SK-N-SH treated with all-trans-retinoic acid at 6 μM for 48 hours (cell line): ENCODE measurements at regions not wholly inside any gene's neighbourhood (a gene's known extent, or its start where the extent isn't known, plus 50 kb on each side); places are given as distances from the start of the nearest gene placed in this dataset.

Experiments used
- ATAC-seq: fragments of 200-7000 bp; cut with Tn5 transposase; 3 replicates; pipeline ENCODE4 v1.9.1; 2020; ENCODE audit warnings: mild to moderate bottlenecking, moderate library complexity
- ARNTL ChIP-seq: fragments of 450-650 bp; formaldehyde crosslinking; IDR thresholded peaks from 2 replicates; pipeline ENCODE4 v1.5.0; 2020; ENCODE audit warnings: low read depth, mild to moderate bottlenecking, moderate library complexity, borderline replicate concordance
- BACH2 ChIP-seq: fragments of 250-450 bp; sonication (Bioruptor Pico); IDR thresholded peaks from 2 replicates; pipeline ENCODE4 v1.9.0; 2021; ENCODE audit warnings: mild to moderate bottlenecking, borderline replicate concordance
- CSDC2 ChIP-seq: fragments of 250-450 bp; sonication (Bioruptor Pico); IDR thresholded peaks from 2 replicates; pipeline ENCODE4 v1.5.0; 2020; ENCODE audit warnings: mild to moderate bottlenecking, moderate library complexity
- ESRRG ChIP-seq: fragments of 250-450 bp; sonication (Bioruptor Pico); IDR thresholded peaks from 2 replicates; pipeline ENCODE4 v1.6.1; 2021; ENCODE audit warnings: mild to moderate bottlenecking
- GLIS3 ChIP-seq: fragments of 250-450 bp; sonication (Bioruptor Pico); IDR thresholded peaks from 2 replicates; pipeline ENCODE4 v1.5.0; 2020; ENCODE audit warnings: mild to moderate bottlenecking, moderate library complexity
- ISL1 ChIP-seq: fragments of 250-450 bp; sonication (Bioruptor Pico); IDR thresholded peaks from 2 replicates; pipeline ENCODE4 v2.1.2; 2022; ENCODE audit warnings: mild to moderate bottlenecking, moderate library complexity
- OSR1 ChIP-seq: fragments of 250-450 bp; sonication (Bioruptor Pico); IDR thresholded peaks from 2 replicates; pipeline ENCODE4 v1.8.0; 2022; ENCODE audit warnings: moderate library complexity, mild to moderate bottlenecking, inconsistent platforms
- PPARA ChIP-seq: fragments of 250-450 bp; sonication (Bioruptor Pico); IDR thresholded peaks from 2 replicates; pipeline ENCODE4 v1.5.0; 2020; ENCODE audit warnings: mild to moderate bottlenecking, borderline replicate concordance
- RARB ChIP-seq: fragments of 250-450 bp; sonication (Bioruptor Pico); IDR thresholded peaks from 2 replicates; pipeline ENCODE4 v1.8.0; 2021; ENCODE audit warnings: mild to moderate bottlenecking, moderate library complexity
- SNAI2 ChIP-seq: fragments of 250-450 bp; sonication (Bioruptor Pico); IDR thresholded peaks from 2 replicates; pipeline ENCODE4 v1.5.0; 2020; ENCODE audit warnings: mild to moderate bottlenecking, moderate library complexity
- TOX ChIP-seq: fragments of 250-450 bp; sonication (Bioruptor Pico); IDR thresholded peaks from 2 replicates; pipeline ENCODE4 v1.8.0; 2021; ENCODE audit warnings: mild to moderate bottlenecking, moderate library complexity, borderline replicate concordance
- TSHZ2 ChIP-seq: fragments of 250-450 bp; sonication (Bioruptor Pico); IDR thresholded peaks from 2 replicates; pipeline ENCODE4 v1.5.0; 2020; ENCODE audit warnings: mild to moderate bottlenecking, moderate library complexity
- ZFP30 ChIP-seq: fragments of 450-650 bp; formaldehyde crosslinking; IDR thresholded peaks from 2 replicates; pipeline ENCODE4 v1.5.0; 2022; ENCODE audit warnings: mild to moderate bottlenecking, moderate library complexity
- ZNF565 ChIP-seq: fragments of 450-650 bp; formaldehyde crosslinking; conservative IDR thresholded peaks from 2 replicates; pipeline ENCODE4 v1.5.0; 2020; ENCODE audit warnings: low read depth, mild to moderate bottlenecking, moderate library complexity
- ZNF70 ChIP-seq: fragments of 450-650 bp; formaldehyde crosslinking; IDR thresholded peaks from 2 replicates; pipeline ENCODE4 v1.5.0; 2020; ENCODE audit warnings: mild to moderate bottlenecking, moderate library complexity
- ZNF8 ChIP-seq: fragments of 450-650 bp; formaldehyde crosslinking; IDR thresholded peaks from 2 replicates; pipeline ENCODE4 v1.5.0; 2020; ENCODE audit warnings: mild to moderate bottlenecking, moderate library complexity
- TF ChIP-seq, protein P1 (sequence below): fragments of 250-450 bp; sonication (Bioruptor Pico); IDR thresholded peaks from 2 replicates; pipeline ENCODE4 v1.8.0; 2020; ENCODE audit warnings: mild to moderate bottlenecking, moderate library complexity, borderline replicate concordance
- TF ChIP-seq, protein P2 (sequence below): fragments of 250-450 bp; sonication (Bioruptor Pico); IDR thresholded peaks from 2 replicates; pipeline ENCODE4 v1.5.1; 2020; ENCODE audit warnings: low read depth, mild to moderate bottlenecking, moderate library complexity
- TF ChIP-seq, protein P3 (sequence below): fragments of 250-450 bp; sonication (Bioruptor Pico); IDR thresholded peaks from 2 replicates; pipeline ENCODE4 v1.5.1; 2021; ENCODE audit warnings: mild to moderate bottlenecking, moderate library complexity

DNA sequence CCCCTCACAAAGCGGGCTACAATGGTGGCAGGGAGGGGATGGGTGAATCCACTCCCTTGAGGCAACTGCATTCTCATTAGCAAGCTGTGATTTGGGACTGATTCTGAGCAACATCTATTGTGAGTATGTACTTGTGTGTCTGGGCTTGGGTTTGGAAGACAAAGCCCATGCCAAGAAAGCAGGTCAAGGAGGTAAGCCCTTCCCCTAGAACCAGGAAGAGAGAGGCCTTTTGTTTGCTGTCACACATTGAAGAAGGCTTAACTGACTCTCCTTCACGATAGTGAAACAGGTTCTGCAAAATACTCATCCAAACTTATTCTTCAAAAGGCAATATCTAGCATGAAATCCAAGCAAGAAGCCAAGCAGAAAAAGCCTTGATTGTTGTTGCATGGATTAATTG is 403.1 kb upstream of the ID4 start (continued):
- TF ChIP-seq, protein P1, sequence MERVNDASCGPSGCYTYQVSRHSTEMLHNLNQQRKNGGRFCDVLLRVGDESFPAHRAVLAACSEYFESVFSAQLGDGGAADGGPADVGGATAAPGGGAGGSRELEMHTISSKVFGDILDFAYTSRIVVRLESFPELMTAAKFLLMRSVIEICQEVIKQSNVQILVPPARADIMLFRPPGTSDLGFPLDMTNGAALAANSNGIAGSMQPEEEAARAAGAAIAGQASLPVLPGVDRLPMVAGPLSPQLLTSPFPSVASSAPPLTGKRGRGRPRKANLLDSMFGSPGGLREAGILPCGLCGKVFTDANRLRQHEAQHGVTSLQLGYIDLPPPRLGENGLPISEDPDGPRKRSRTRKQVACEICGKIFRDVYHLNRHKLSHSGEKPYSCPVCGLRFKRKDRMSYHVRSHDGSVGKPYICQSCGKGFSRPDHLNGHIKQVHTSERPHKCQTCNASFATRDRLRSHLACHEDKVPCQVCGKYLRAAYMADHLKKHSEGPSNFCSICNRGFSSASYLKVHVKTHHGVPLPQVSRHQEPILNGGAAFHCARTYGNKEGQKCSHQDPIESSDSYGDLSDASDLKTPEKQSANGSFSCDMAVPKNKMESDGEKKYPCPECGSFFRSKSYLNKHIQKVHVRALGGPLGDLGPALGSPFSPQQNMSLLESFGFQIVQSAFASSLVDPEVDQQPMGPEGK (CRISPR knock-in tag) = no peak
- TF ChIP-seq ZFP30 (CRISPR knock-in tag) (no peak), RARB (no peak), BACH2 (no peak)
- TF ChIP-seq, all 23 proteins: peak for 0

DNA sequence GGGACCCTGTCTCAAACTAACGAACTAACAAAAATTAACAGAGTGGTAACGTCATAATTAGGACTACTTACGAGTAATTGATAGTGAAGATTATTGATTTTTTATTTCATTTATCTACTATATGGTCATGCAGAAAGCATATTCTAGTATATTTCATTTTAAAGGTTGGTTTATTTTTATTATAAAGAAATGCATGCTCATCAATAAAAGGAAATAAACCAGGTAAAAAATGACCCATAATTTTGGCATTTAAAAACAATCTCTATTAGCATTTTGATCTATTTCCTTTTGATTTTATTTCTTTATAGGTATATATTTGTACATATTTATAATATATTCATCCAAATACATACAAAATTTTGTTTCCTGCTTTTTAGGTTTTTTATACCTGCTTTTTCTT is 401.4 kb upstream of the ID4 start:
- TF ChIP-seq ZNF565 (CRISPR knock-in tag) (no peak), PPARA (CRISPR knock-in tag) (no peak)
- TF ChIP-seq, protein P2, sequence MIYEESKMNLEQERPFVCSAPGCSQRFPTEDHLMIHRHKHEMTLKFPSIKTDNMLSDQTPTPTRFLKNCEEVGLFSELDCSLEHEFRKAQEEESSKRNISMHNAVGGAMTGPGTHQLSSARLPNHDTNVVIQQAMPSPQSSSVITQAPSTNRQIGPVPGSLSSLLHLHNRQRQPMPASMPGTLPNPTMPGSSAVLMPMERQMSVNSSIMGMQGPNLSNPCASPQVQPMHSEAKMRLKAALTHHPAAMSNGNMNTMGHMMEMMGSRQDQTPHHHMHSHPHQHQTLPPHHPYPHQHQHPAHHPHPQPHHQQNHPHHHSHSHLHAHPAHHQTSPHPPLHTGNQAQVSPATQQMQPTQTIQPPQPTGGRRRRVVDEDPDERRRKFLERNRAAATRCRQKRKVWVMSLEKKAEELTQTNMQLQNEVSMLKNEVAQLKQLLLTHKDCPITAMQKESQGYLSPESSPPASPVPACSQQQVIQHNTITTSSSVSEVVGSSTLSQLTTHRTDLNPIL (CRISPR knock-in tag) = no peak
- ATAC-seq = no peak

GRCh38 chr6:19438566-19439353 is 398.4 kb upstream of the ID4 start:
- TF ChIP-seq ISL1 (CRISPR knock-in tag) (no peak), SNAI2 (CRISPR knock-in tag) (no peak), TSHZ2 (CRISPR knock-in tag) (no peak), ZNF8 (CRISPR knock-in tag) (no peak), ARNTL (CRISPR knock-in tag) (no peak)
- TF ChIP-seq, protein P1 (CRISPR knock-in tag) = no peak
- ATAC-seq = no peak

GRCh38 chr6:19440531-19440930 is 396.6 kb upstream of the ID4 start:
- TF ChIP-seq RARB = no peak
- no peak for ATAC-seq

GRCh38 chr6:19443411-19443810 is 393.8 kb upstream of the ID4 start:
- TF ChIP-seq SNAI2 (CRISPR knock-in tag) (no peak), ZNF70 (CRISPR knock-in tag) (no peak), PPARA (CRISPR knock-in tag) (no peak), TOX (CRISPR knock-in tag) (no peak), RARB (no peak), ARNTL (CRISPR knock-in tag) (no peak), ESRRG (CRISPR knock-in tag) (no peak), GLIS3 (no peak), BACH2 (no peak), OSR1 (CRISPR knock-in tag) (no peak), CSDC2 (CRISPR knock-in tag) (no peak)
- TF ChIP-seq, protein P3, sequence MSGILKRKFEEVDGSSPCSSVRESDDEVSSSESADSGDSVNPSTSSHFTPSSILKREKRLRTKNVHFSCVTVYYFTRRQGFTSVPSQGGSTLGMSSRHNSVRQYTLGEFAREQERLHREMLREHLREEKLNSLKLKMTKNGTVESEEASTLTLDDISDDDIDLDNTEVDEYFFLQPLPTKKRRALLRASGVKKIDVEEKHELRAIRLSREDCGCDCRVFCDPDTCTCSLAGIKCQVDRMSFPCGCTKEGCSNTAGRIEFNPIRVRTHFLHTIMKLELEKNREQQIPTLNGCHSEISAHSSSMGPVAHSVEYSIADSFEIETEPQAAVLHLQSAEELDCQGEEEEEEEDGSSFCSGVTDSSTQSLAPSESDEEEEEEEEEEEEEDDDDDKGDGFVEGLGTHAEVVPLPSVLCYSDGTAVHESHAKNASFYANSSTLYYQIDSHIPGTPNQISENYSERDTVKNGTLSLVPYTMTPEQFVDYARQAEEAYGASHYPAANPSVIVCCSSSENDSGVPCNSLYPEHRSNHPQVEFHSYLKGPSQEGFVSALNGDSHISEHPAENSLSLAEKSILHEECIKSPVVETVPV = no peak
- ATAC-seq = no peak
